Keratinocyte (primary cell): ENCODE measurements at regions not wholly inside any gene's neighbourhood (a gene's known extent, or its start where the extent isn't known, plus 50 kb on each side); places are given as distances from the start of the nearest gene placed in this dataset.

Source experiments
- EZH2 ChIP-seq: IDR thresholded peaks from one replicate; pipeline ENCODE4 v1.6.1; 2012; ENCODE audit warnings: inconsistent platforms, mild to moderate bottlenecking, low read length, moderate library complexity
- TF ChIP-seq, protein P1 (sequence below), 3 experiments: IDR thresholded peaks in 1 of 3; conservative IDR thresholded peaks in 1 of 3; optimal IDR thresholded peaks in 1 of 3; 2 replicates in 2 of 3; 3 replicates in 1 of 3; pipeline versions ENCODE3 to v1.5.1; 2011; ENCODE audit warnings: low read length in 3 of 3, mild to moderate bottlenecking in 3 of 3, moderate library complexity in 2 of 3, control low read depth in 1 of 3, inconsistent platforms in 1 of 3; ENCODE audit not compliant: insufficient read depth in 2 of 3; ENCODE audit errors: extremely low read depth in 1 of 3

DNA sequence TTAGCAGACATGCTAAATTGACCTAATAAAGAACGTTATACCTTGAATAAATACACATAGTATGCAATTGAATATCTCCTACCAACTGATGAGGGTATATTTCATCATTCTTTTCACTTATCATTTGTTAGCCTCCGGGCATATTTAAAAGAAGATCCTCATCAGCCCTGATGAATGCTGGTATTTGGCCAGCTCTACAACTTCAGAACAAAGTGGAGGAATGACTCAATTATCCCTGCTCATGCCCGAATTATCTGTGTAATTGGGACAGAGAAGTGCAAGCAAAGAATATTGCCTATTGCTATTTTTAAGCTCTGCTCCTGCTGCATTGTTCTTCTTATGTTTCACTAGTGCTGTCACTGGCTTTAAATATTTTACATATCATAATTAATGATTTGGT lies 622.1 kb downstream of the METTL15 start:
- TF ChIP-seq, protein P1, sequence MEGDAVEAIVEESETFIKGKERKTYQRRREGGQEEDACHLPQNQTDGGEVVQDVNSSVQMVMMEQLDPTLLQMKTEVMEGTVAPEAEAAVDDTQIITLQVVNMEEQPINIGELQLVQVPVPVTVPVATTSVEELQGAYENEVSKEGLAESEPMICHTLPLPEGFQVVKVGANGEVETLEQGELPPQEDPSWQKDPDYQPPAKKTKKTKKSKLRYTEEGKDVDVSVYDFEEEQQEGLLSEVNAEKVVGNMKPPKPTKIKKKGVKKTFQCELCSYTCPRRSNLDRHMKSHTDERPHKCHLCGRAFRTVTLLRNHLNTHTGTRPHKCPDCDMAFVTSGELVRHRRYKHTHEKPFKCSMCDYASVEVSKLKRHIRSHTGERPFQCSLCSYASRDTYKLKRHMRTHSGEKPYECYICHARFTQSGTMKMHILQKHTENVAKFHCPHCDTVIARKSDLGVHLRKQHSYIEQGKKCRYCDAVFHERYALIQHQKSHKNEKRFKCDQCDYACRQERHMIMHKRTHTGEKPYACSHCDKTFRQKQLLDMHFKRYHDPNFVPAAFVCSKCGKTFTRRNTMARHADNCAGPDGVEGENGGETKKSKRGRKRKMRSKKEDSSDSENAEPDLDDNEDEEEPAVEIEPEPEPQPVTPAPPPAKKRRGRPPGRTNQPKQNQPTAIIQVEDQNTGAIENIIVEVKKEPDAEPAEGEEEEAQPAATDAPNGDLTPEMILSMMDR (optimal IDR thresholded peaks at IDR 0.05 in 1 of 3, IDR thresholded peaks at IDR 0.05 in 1 of 3, conservative IDR thresholded peaks at IDR 0.05 in 1 of 3; ENCODE audit: extremely low read depth in 1 of 3, insufficient read depth in 2 of 3, low read length in 3 of 3), result no peak
- TF ChIP-seq EZH2, result no peak
